Activated CD4-positive, CD25-positive, alpha-beta regulatory T cell treated with anti-CD3 and anti-CD28 coated beads, Interleukin-2, amount 50 U/mL, for 24 hours (primary cell): ENCODE measurements at regions not wholly inside any gene's neighbourhood (a gene's known extent, or its start where the extent isn't known, plus 50 kb on each side); places are given as distances from the start of the nearest gene placed in this dataset.

Source experiments
- ATAC-seq, 2 donors: fragments of 150-1000 bp; cut with Tn5 transposase; one replicate each; pipeline ENCODE4 v1.10.0; 2021; ENCODE audit warnings: mild to moderate bottlenecking in 1 of 2, moderate library complexity in 1 of 2

DNA sequence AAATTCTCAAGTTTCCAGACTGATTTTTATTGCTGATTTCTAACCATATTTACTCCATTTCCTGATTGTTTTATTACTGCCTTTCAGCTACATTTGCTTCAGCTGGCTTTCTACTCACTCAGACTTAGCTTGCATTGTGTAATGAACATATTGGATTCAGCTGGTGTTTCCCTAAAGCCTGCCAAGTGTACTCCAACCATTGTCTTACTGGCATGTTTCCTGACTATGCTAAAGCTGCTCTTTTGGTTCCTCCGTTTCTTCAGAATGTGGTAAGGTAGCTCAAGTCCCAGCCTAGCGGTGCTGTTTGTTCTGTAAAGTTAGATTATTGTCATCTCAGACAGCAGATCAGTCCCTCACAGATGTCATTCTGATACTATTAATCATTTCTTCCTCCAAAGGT lies 53.1 kb upstream of the GLRA2 start:
- no peak for ATAC-seq

DNA sequence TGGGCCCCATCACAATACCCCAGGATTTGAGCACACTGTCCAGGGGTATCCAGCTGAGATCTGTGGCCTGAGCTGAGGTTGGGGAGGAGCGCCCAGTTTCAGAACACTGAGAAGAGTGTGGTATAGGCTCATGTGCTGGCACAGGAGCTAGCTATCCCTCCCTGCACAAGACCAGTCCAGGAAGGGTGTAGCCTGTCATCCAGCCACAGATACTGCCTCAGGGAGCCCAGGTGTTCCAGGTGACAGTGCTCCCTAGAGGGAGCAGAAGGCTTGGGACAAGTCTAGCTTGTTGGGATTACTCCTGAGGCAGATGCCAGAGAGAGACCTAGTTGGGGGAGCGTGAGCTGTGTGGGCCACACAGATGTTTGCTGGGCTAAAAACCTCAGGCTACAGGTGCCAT lies 79.6 kb upstream of the GLRA2 start:
- ATAC-seq: no peak

DNA sequence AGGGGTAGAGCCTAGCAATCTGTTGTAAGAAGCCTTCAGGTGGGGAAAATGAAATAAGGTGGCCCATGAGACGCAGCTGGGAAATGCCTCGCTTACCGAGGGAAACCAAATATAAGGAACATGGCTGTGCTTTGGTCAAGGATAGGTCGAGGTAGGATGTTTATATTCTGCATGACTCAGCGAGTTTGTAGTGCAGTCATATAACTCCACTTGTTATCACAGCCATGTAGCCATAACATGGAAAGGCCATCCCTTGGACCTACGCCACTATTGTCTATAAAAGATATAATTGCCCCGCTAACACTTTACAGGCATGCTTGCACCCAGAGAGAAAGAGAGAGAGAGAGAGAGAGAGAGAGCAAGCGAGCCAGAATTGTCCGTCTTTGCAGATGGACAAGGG lies 80.9 kb upstream of the GLRA2 start:
- no peak for ATAC-seq

DNA sequence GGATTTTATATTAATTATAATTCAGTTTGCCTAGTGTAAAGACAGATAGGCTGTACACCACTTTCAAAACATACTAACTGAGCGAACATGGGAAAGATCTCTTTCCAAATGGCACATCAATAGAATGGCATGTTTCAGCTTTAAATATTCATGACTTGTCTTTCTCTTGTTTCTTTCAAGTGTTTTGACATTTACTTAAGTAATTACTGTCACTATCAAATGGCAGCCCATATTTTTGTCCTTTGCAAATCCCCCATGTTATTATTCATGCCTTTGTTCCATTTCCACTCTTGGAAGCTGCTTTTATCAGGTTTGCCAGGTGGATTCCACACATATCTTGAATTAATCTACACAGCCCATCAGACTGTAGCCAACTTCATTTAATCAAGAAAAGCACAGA lies 89.2 kb upstream of the GLRA2 start:
- ATAC-seq: no peak

DNA sequence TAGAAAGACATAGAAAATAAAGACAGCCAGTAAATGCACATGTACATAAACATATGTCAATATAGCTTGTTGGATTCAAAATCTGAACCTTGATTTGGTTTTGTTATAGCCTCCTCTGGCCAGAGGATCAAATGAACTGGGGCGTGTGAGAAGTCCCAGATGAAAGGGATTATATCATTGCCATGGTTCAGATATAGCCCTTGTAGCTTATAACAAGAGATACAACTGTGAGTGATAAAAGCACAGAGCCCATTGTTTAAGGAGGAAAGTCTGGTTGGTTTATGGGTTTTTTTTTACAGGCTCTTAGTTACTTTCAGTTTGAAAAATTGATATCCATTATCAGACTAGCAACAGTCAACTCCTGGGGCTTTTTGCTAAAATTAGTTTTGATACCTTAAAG lies 101.7 kb upstream of the GLRA2 start:
- ATAC-seq: no peak

DNA sequence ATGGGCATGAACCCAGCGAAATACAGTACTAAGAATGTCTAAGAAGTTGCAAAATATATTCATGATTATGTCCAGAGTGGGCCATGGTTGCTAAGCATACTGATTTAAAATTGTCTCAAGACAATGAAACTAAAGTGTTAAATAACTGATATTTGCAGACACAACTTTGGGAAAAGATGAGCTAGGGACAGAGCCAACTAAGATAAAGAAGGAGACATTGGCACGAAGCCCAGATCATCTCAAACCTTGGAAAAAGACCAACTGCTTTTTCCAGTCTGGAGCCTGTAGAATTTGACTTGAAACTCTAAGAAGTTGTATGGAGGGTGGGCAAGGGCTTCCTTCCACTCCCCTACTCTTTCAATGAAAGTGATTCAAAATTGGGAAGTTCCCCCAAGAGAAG lies 108.5 kb upstream of the GLRA2 start:
- ATAC-seq: no peak

DNA sequence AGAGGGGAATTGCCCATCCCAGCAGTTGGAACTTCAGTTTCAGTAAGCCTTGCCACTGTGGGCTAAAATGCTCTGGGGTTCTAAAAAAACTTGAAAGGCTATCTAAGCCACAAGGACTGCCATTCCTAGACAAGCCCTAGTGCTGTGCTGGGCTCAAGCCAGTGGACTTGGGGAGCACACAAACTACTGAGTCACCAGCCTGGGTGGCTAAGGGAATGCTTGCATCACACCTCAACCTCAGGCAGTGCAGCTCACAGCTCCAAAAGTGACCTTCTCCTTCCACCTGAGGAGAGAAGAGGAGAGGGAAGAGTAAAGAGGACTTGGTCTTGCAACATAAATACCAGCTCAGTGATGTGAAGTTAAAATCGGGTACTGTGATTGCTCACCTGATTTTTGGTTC lies 116.7 kb upstream of the GLRA2 start:
- no peak for ATAC-seq

DNA sequence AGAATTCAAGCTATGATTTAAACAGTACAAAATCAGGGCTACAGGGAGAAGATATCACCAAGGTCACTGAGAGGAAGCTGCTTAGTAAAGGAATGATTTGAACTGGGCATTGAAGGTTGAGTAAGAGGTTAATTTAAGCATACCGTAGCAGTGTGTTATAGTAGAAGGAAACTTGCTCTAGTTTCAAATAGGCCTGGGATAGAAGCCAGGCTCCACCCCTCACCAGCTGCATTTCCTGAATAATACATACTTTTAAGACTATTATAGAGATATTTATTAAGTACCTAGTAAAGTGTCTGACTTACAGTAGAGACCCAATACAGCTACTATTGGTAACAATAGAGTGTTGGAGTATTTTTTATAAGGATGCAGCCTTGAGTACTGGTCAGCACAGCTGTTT lies 118.0 kb upstream of the GLRA2 start:
- no peak for ATAC-seq

DNA sequence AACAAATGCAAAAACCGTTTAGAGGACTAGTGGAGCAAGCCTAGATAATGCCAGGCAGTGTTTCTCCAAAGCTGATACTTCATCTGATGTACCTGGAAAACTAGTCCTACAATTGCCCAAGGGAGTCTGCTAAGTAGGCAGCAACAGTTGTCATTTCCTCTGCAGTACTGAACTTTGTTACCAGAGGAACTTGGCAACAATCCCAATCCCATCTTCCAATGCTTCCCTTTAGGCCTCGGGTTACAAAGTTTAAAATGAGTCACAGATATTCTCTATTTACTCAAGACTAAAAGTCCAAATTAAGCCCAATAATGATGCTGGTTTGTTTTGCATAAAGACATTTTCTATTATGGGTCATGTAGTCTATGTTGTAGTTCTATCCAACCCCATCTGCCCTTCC lies 120.0 kb upstream of the GLRA2 start:
- no peak for ATAC-seq

DNA sequence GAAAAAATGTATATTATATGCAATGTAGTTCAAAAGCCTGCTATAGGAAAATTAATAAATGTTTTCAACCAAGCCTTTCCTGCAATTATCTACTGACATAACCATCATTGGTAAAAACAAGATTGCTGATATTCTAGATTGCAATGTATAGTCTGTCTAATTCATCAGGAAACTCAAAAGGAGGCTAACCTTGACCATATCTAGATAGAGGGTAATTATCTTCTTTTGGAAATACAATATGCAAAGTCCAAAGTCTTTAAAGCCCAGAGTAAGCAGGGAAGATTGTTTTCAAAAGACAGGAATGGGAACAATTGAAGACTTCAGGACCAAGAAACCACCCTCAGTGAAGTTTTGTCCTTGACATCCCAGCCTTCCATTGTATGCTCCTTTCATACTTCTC lies 123.1 kb upstream of the GLRA2 start:
- no peak for ATAC-seq

DNA sequence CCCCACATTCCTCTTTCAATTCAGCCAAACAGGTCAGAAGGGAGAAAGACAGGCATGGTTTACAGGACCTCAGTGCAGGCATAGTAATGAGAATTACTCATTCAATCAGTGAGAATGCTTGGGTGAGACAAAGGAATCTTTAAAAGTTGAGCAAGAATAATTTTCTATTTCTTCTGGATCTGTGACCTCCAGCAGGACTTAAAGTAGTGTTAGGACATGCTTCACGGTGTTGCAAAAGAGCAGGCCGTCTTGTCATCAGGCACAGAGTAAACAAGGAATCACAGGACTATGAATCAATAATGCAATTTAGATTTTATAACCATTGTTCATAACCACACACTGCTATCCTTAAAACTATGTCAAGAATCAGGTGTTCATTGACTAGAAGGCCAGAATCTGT lies 130.6 kb upstream of the GLRA2 start:
- ATAC-seq: no peak

DNA sequence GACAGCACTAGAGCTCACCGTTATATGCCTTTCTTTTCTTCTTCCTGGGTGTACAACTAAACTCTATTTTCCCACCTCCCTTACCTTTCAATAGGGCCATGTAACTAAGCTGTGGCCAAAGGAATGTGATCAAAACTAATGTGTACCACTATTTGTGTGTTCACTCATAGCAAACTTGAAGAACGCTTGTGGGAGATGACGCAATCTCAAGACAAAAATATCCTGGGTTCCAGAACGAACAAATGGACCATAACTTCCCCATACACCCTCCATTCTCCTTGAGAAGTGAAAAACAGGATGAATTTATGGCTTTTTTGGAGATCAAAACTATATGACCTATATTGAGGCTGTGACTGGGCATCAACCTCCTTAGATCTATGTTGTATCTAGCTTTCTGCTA lies 139.7 kb upstream of the GLRA2 start:
- ATAC-seq: no peak

DNA sequence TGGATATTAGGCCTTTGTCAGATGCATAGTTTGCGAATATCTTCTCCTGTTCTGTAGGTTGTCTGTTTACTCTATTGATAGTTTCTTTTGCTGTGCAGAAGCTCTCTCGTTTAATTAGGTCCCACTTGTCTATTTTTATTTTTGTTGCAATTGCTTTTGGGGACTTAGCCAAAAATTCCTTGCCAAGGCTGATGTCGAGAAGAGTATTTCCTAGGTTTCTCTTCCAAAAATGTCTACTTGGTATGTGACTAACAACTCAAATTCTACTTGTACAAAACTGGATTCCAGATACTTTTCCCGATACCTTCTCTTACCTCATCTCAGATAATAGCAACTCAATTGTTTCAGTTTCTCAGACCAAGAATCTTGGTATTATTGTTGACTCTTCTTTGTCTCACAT lies 142.4 kb upstream of the GLRA2 start:
- no peak for ATAC-seq

DNA sequence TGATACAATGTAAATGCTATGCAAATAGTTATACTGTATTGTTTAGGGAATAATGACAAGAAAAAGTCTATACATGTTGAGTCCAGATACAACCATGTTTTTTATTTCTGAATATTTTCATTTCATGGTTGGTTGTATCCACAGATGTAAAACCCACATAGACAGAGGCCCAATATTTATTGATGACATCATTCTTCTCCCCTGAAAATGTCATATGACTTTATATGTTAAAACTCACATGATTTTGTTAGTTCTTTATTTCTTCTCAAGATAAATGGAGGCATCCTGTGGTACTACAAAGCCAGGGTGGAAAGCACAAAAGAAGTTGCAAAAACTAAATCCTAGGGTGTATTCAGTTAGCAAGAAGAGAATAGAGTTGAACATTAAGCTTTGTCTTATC lies 149.3 kb upstream of the GLRA2 start:
- ATAC-seq: no peak

DNA sequence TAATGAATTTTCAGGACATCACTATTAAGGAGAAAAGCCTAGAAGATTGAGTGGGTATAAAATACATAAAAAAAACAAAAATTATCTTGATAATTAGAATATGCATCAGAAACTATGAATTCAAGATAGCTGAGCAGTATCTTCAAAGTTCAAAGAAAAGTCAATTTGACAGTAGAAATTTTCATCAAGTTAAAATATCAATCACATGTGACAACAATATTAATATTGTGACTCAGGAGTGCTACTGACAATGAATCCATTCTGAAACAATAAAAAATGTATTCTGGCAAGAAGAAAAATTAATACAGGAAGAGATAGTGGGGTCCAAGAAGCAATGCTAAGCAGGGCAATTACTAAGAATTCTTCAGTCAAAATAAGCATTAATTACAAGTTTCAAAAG lies 151.9 kb upstream of the GLRA2 start:
- no peak for ATAC-seq

DNA sequence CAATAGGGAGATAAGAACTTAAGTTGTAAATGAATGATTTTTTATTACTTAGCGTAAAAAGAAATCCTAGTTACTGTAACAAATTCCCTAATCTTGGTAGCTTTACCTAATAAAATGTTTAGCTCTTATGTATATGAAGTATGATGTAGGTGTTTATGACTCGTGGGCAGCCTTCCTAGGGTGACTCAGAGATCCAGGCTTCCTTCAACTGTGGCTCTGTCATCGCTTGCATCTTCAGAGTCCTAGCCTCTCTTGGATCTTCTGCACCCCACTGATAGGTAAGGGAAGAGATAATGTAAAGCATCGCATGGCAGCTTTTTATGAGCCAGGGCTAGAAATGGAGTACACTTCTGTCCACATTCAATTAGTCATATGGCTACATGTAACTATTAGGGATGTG lies 165.6 kb upstream of the GLRA2 start:
- no peak for ATAC-seq

DNA sequence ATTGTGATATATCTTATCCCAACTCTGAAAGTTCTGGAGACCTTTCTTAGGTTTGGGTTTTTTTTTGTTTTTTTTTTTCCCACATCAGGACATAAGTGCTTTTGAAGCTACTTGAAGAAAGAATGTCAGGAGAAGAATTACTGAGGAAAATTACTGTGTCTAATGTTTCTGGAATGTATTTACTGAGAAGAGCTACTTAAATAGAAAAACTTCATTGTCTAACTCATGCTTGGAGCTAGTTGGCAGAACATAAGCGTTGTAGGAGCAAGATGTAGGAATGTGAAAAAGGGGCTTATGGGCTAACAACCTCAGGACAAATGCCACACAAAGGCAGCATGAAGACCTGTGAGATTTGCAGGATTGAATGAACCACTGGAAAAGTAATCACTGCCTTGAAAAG lies 166.6 kb upstream of the GLRA2 start:
- ATAC-seq: no peak

DNA sequence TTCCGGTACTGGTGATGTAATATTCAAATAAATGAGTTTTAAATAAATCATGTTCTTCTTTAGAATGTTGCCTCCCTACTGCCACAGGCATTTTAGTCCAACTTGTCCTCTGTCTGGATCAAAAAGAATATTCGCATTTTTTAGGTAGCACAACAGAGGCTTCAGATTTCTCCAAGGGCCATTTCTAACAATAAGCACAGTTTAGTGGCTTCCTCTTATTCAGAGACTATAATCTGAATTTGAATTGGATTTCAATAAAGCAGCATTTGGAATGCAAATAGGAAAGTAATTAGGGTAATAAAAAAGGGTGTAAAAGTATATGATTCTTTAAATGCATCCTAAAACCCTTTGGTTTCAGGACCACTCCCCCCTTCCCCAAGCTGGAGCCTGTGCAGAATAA lies 167.9 kb upstream of the GLRA2 start:
- ATAC-seq: no peak

DNA sequence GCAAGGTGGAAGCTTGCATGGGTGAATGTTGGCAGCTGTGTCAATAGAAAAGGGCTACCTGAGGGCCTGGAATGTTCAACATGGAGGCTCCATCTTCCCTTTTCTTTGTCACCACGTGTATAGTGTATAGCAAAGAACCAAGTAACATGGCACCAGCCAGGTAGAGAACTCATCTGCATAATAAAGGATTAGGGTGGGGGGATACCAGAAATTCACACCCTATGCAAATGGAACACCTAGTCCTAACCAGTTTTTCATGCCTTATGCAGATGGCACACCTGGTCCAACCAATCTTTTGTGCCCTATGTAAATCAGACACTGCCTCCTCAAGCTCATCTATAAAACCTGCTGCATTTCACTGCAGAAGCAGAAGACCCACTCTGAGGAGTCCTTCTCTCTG lies 169.6 kb upstream of the GLRA2 start:
- no peak for ATAC-seq

DNA sequence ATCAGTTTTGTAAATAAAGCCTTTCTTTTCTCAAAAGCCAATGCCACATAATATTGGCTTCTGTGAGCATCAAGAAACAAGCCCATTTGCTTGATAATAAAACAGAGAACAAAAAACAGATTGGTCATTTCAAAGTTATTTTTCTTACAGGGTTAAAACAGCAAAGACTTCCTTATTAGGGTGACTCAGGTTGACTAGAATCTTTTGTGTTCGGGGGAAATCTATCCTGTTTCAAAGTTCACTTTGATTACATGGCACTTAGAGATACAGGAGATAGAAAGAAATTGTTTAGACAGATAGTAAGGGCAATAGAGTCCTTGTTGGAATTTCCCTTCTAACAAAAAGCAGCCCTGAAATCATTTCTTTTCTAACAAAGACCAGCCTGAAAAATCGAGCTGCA lies 170.0 kb upstream of the GLRA2 start:
- no peak for ATAC-seq

DNA sequence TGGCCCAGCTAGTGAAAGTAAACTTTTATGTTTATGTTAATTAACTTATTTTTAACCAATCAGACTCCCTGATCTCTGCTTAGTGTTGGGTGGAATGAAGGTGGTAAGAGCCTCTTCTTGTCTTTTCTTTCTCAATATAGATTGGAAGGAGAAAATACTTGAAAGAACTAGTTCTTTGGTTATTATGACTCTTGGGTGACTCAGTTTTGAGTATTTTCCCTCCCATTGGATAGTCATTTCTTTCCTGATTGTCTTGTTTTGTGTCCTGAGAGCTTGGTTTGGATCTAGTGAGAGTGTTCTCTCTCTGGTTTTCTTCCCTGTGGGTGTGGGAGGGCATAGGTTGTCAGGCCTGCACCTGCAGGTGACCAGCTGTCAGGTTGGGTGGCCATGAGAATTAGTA lies 172.0 kb upstream of the GLRA2 start:
- no peak for ATAC-seq

DNA sequence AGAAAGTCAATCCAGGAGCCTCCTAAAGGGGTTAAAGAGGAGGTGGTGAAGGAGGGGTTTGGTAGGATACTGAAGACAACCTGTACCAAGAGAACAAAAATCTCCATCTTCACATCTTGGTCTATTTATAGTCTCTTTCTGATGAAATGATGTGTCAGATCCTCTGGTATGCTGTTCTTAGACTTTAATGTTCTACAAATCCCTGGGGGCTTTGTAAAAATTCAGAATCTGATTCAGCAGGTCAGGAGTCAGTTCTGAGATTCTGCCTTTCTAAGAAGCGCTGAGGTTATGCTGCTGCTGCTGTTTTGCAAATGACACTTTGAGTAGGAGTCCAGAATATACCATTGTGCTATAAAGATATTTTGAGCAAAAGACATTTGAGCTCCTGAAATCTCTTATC lies 172.9 kb upstream of the GLRA2 start:
- ATAC-seq: no peak

DNA sequence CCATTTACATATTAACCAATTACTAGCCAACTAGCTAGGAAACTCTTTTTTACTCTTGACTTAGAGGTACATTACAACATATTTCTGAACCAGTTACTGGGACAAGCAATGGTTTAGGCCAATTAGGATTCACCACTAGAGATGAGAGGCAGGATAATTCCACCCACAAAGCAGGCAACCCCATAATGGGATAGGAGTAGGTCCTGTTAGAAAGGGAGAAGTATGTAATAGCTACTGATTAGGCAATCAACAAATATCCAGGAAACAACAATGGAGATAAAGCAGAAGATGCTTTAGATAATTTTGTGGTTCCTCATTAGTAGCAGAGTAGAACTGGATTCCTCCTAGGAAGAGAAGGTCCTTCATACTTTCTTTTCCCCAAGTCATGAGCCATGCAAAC lies 173.8 kb upstream of the GLRA2 start:
- ATAC-seq: no peak

DNA sequence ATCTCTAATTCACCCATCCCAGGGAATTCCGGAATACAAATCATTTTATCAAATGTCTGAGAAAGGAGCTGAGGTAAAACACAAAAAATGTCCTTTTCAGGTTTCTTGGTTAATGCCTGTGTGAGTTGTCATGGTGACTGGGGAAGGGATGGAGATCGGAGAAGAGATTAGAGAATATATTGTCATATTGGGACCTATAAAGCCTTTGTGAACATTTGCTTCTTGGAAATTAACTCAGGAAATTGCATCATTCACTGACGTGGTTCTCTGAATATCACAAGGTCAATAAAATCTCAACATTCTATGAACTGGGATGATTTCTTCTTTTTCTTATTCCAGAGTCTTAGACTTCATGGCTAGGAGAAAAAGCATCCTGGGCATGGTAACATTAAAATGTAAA lies 174.8 kb upstream of the GLRA2 start:
- ATAC-seq: no peak

DNA sequence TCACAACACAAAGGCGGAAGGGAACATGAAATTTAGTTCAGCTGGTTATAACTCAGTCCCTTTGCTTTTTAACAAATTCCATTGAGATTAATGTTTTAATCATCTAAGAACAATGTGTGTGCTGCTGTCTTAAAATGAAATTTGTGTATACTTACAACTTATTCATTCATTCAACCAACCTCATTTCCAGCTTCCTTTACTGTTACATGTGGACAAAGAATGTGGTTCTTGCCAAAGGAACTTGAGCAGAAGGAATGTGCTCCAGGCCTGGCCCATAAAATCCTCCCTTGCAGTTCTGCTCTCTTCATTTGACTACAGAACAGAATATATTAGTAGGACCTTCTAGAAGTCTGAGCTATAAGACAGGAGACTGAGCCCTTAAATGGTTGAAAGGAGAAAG lies 176.8 kb upstream of the GLRA2 start:
- no peak for ATAC-seq

DNA sequence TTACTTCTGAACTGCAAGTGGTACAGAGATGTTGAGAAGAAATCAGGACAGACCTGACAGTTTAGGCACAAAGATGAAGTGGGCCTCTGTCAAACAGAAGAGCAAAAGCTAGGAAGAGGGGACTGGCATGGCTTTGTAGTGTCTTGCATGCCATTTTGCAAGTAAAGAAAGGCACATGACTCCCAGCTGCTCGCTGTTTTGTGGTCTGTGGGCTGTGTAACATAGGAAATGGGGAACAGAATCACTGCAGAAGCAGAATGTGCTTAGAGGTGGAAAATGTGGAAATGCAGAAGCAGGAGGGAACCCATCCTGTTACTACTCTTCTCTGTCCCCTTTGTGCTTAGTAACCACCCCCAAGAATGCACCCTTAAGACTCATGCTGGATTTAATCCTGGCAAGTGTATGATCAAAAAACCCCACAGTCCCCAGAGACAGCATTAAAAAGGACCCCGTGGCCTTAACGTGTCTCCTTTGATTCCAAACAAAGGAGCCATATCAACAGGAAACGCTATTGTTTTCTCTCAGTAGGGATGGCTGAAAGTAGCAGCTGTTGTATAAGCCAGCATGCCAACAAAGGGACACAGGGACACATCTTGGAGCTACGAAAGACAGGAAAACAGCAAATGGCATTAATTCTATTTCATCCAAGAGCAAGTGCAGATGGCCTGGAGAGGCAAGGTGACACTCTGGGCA lies 177.6 kb upstream of the GLRA2 start:
- no peak for ATAC-seq
